ENCODE measurements at regions not wholly inside any gene's neighbourhood (a gene's known extent, or its start where the extent isn't known, plus 50 kb on each side); places are given as distances from the start of the nearest gene placed in this dataset.

GRCh38 chr12:58196971-58197370 is 255.6 kb downstream of the ATP23 start:
- no peak for TF ChIP-seq CTCF (IDR thresholded peaks at IDR 0.05 in 2 of 3, conservative IDR thresholded peaks at IDR 0.05 in 1 of 3; ENCODE audit: borderline replicate concordance in 1 of 3, insufficient read depth in 1 of 3, low read depth in 2 of 3, low read length in 2 of 3)
- TF ChIP-seq SRF (IDR thresholded peaks at IDR 0.05; ENCODE audit: low read depth), result no peak
- no peak for TF ChIP-seq POLR2A (IDR thresholded peaks at IDR 0.05; ENCODE audit: borderline replicate concordance, extremely low read depth, insufficient read depth, insufficient read length)
- no peak for TF ChIP-seq MAX (IDR thresholded peaks at IDR 0.05)
- TF ChIP-seq CEBPB (IDR thresholded peaks at IDR 0.05; ENCODE audit: low read depth), result no peak
- TF ChIP-seq REST (IDR thresholded peaks at IDR 0.05; ENCODE audit: low read depth), result no peak
- no peak for TF ChIP-seq POLR2AphosphoS5 (IDR thresholded peaks at IDR 0.05; ENCODE audit: low read depth, low read length)
- no peak for TF ChIP-seq JUND (IDR thresholded peaks at IDR 0.05)
- TF ChIP-seq SP1 (IDR thresholded peaks at IDR 0.05; ENCODE audit: low read depth), result no peak
- no peak for TF ChIP-seq ATF3 (IDR thresholded peaks at IDR 0.05)
- TF ChIP-seq ELF1 (IDR thresholded peaks at IDR 0.05; ENCODE audit: borderline replicate concordance, low read depth), result no peak
- no peak for TF ChIP-seq EZH2phosphoT487 (IDR thresholded peaks at IDR 0.05; ENCODE audit: borderline replicate concordance)
